NCI-H2227 (cell line): ENCODE measurements at regions not wholly inside any gene's neighbourhood (a gene's known extent, or its start where the extent isn't known, plus 50 kb on each side); places are given as distances from the start of the nearest gene placed in this dataset.
"Not testable (repeated sequence)": the region's sequence is repeated elsewhere in the genome, so short reads cannot be mapped to it uniquely, and the experiment has no call there.

Experiments used
- DNase-seq: peaks from one replicate; lab custom pipeline; 2025; ENCODE audit not compliant: unreplicated experiment; lab: John Stamatoyannopoulos, UW

DNA sequence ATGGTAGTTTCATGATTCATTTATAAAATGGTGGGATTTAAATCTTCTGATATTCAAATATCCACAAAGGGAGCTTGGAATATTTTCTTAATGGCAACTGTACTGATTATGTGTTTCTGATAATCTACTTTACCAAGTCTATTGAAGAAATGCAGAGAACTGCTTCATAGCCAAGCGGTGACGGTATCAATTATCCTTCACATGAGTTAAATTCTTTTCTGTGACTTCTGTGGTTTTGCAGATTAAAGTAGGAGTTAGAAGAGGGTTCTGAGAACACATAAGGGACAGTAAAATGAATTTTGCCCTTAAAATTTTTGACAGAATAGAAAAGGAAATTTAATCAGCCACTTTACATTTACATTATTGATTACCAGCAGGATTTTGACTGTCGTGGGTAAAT lies 563.2 kb downstream of the GBE1 start:
- DNase-seq = no peak

GRCh38 chr3:81197386-81197785 lies 564.1 kb downstream of the GBE1 start:
- no peak for DNase-seq

DNA sequence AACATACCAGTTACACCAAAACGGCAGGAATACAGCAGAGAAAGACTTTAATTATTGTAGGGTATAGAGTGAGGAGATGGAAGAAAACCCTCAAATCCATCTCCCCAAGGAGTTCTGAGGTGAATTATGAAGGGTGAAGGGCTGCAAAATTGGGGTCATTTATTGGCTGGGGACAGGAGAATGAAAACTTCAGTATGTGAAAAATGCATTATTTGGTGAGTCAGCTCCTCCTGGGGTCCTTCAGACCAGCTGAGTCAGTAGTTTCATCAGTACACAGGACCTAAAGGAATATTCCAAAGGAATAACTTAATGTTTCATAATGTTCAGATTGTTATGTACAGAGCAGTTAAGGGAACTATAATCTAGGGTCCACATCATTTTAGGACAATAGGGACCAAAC lies 566.0 kb downstream of the GBE1 start:
- no peak for DNase-seq

DNA sequence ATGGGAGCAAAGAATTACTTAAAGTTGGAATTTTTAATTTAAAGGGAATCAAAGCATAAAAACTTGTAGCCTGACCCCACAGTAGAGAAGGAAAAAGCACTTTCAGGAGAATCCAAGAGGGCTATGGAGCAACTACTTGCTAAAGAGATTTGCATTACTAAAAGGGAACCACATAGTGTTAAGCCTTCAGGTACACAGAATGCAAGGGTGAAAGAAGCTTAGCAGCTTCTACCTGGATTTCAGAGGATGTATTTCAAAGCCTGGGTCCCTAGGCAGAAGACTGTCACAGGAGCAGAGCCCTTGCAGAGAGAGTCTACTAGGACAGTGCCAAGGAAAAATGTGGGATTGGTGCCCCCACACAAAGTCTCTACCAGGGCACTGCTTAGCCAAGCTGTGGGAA lies 575.0 kb downstream of the GBE1 start:
- no peak for DNase-seq

DNA sequence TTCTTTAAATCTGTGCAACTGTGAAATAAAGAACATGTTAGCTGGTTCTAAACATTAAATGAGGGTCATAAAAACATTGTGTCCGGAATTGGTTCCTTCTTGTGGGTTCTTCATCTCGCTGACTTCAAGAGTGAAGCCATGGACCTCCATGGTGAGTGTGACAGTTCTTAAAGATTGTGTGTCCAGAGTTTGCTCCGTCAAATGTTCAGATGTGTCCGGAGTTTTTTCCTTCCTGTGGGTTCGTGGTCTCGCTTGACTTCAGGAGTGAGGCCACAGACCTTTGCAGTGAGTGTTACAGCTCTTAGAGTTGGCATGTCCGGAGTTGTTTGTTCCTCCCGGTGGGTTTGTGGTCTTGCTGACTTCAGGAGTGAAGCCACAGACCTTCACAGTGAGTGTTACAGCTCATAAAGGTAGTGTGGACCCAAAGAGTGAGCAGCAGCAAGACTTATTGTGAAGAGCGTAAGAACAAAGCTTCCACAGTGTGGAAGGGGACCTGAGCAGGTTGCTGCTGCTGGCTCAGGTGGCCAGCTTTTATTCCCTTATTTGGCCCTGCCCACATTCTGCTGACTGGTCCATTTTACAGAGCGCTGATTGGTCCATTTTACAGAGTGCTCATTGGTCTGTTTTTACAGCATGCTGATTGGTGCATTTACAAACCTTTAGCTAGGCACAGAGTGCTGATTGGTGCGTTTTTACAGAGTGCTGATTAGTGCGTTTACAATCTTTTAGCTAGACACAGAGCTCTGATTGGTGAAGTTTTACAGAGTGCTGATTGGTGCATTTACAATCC lies 579.2 kb downstream of the GBE1 start:
- not testable (repeated sequence) for DNase-seq

GRCh38 chr3:81173514-81173913 lies 587.9 kb downstream of the GBE1 start:
- no peak for DNase-seq

DNA sequence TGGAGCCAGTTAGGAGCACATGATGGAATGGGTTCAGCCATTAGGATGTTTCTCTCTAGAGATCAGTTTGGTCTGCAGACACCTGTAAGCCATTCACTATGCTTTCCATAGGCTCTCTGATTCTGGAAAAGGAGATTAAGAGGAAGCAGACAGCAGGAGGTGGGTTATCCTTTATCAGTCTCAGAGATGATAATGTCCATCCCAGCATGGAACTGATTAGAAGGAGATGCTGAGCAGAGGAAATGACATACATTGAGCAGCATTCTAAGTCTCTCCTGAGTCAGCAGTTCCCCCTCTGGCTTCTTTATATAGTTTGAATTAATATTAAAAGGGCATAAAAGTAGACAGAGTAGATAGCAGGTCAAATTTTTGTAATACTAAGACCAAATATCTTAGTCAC lies 591.1 kb downstream of the GBE1 start:
- no peak for DNase-seq

DNA sequence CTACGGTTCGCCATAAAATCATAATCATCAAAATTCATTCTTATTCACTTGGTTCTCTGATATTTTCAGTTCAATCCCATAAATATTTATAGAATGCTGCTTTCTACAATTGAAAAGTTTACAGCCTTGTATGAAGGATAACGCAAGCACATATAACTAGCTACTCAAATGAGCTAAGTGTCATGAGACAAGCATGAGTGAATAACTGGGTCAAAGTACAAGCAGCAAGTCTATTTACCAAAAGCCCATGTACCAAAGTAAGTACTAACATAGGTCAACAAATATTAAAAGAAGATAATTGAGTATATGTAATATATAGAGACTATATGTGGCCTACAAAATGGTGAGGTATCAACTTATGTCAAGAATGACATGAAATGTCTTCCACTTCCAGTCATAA lies 596.6 kb downstream of the GBE1 start:
- DNase-seq = no peak

GRCh38 chr3:81161851-81162250 lies 599.6 kb downstream of the GBE1 start:
- DNase-seq = no peak

- no peak for DNase-seq
Observed at GRCh38 chr3:81161100-81161499, 600.3 kb downstream of the GBE1 start.

GRCh38 chr3:81154611-81155143 lies 606.8 kb downstream of the GBE1 start:
- DNase-seq = no peak

GRCh38 chr3:81152156-81152555 lies 609.3 kb downstream of the GBE1 start:
- no peak for DNase-seq

- DNase-seq = no peak
Observed at GRCh38 chr3:81132995-81133394, 628.5 kb downstream of the GBE1 start.

DNA sequence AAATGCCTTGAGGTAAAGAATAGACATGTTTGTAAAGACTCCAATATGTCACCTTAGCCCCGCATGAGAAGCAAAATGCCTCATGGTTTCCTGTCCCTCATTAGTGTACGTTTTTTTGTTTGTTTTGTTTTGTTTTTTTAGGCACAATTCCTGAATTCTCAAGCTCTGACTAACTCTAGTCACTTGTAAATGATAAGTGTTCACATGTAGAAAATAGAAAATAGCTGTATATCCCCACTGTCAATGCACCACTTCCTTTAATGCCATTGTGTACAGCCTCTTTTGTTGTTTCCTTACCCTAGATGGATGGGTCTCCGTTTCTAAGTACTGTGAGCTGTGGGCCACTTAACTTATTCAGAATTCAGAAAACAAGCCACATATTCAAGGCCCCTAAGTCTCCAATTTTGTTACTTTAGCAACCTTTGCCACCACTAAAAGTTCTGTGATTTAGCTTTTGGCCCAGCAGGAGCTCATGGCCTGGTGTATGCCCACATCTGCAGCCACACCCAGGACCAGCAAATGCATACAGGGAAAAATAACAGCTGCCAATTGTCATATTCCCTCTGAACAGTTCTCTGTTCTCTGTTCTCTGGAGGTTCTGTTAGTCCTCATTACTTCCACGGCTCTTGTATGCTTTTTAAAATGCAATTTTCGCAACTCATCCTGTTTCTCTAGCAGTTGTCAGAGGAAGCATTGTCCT lies 655.5 kb downstream of the GBE1 start:
- DNase-seq = no peak

DNA sequence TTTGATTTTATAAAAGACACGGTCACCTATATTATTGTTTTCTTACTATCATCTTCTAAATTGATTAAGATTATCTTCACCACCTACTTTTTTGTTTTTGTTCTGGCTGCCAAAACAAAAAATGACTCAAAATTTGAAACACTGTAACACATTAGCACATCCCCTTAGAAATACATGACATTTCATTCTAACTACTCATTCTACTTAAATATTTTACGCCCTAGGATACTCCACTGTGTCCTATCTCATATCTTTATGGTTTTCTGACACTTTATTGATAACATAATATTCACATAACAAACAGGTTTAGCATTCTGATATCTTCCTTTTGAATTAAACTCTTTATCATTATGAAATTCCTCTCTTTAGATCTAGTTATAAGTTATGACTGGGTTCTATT lies 656.2 kb downstream of the GBE1 start:
- no peak for DNase-seq

- DNase-seq = no peak
Observed at GRCh38 chr3:81097889-81098288, 663.6 kb downstream of the GBE1 start.

DNA sequence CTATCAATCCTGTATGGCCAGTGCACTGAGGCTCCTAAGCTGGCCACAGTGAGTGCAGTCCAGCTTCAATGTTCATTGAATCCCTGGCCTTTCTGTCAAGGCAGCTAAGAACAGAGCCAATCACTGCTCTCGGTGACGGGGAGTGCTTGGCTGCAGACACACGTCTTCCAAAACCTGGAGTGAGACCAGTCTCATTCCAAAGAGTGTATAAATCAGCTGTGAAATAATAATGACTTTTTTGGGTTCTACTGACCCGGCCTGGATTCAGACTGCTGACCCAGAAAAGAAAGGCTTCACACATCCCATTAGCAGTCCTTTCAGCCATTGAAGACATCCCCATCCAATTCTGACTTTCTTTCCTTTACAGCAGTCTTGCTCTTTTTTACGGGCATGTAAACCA lies 665.5 kb downstream of the GBE1 start:
- no peak for DNase-seq

DNA sequence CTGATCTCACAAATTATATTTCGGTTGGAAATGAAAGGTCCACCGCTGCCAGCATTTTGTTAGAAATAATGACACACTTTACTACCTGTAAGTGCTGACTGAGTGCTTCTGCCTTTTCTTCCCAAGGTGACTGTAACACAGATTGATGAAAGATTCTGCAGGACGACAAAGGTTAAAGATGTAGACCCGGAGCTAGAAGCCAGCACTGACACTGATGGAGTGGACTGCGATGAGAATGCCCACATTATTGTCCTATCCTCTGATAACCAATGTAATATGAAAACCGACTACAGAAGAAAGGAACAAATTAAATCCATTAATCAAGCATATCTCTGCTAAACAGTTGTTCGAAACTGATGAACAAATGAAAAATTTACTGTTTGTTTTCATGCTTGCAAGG lies 666.5 kb downstream of the GBE1 start:
- DNase-seq = peak; percentile 59

DNA sequence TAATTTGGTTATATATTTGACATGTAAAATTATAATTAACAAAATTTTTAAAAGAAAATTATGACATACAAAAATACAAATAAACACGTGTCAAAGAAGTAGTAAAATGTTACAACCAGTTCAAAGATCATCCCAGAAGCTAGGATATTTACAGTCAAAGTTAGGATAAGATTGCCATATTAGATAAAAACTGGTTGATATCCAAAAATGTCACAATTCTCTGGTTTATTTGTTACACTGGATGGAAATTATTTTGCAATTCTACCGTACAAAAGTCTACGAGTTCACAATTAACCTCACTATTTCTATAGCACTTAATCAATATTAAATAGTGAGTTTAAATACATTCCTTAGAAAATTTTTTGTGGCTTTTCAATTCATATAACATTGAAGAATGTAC lies 673.8 kb downstream of the GBE1 start:
- DNase-seq = no peak

DNA sequence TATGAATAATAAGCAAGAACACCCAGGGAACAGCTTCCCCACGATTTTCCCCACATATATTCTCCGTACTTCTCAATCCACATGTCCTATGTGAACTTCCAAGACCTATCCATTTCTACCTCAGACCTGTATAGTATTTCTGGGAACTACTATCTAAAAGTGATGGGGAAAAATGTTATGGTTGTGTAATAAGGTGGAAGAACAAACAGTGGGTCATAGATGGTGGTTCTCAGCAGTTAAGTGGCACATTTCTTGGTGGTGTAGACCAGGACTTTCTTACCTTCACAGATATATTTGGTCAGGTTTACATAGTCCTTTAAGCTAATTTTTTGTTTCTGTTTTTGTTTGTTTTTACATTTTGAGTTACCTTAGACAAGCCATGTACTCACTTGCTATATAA lies 675.1 kb downstream of the GBE1 start:
- no peak for DNase-seq

- DNase-seq = no peak
Observed at GRCh38 chr3:81080608-81081007, 680.8 kb downstream of the GBE1 start.

DNA sequence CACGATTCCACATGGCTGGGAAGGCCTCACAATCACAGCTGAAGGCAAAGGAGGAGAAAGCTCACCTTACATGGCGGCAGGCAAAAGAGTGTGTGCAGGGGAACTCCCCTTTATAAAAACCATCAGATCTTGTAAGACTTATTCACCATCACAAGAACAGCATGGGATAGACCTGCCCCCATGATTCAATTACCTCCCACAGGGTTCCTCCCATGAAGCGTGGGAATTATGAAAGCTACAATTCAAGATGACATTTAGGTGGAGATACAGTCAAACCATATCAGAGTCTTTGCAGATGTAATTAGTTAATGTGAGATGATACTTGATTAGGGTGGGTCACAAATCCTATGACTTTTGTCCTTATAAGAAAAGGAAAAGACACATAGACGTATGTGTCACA lies 688.9 kb downstream of the GBE1 start:
- no peak for DNase-seq
